ENCODE measurements at regions not wholly inside any gene's neighbourhood (a gene's known extent, or its start where the extent isn't known, plus 50 kb on each side); places are given as distances from the start of the nearest gene placed in this dataset.

DNA sequence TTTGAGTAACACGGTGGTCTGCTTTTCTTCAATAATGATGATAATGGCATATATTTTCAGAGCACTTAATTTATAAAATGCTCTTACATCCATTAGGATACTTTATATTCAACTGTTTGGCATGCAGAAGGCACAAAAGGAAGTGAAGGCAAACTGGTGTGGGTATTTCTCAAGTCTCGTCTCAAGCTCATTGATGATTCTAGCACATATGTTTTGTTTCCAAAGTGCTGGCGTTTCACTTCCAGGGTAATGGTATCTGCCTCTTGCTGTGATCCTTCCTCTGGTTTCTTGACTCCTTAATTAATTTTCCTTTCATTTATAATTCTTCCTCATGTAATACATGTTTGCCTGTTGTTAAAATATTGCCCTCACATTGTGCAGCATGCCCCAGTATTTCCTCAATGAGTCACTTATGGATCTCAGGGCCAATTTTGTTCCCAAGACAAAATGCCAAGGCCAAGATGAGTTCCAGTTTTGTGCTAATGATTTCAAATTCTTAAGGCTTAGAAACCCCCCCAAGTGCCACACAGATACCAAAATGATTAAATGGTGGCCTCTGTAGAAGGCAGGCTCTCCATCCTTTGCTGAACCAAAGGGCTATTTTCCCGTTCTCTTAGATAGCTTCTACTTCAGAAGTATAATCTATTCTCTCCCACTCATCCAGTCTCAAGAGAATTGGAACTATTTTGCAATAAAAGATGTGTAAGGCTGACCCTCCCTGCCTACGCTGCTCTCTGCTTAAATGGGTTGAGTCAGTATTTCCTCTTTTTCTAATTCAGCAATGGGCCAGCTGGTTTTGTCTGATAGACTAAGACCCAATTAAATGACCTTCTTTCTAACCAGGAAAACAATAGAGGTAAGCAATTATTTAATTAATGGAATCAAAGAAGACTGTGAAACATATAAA is 171.2 kb downstream of the ZNF365 start:
- TF ChIP-seq, protein P1, sequence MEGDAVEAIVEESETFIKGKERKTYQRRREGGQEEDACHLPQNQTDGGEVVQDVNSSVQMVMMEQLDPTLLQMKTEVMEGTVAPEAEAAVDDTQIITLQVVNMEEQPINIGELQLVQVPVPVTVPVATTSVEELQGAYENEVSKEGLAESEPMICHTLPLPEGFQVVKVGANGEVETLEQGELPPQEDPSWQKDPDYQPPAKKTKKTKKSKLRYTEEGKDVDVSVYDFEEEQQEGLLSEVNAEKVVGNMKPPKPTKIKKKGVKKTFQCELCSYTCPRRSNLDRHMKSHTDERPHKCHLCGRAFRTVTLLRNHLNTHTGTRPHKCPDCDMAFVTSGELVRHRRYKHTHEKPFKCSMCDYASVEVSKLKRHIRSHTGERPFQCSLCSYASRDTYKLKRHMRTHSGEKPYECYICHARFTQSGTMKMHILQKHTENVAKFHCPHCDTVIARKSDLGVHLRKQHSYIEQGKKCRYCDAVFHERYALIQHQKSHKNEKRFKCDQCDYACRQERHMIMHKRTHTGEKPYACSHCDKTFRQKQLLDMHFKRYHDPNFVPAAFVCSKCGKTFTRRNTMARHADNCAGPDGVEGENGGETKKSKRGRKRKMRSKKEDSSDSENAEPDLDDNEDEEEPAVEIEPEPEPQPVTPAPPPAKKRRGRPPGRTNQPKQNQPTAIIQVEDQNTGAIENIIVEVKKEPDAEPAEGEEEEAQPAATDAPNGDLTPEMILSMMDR (IDR thresholded peaks at IDR 0.05) = no peak
- TF ChIP-seq POLR2A (IDR thresholded peaks at IDR 0.05) = no peak
